Bronchial epithelial cell (primary cell): ENCODE measurements at regions not wholly inside any gene's neighbourhood (a gene's known extent, or its start where the extent isn't known, plus 50 kb on each side); places are given as distances from the start of the nearest gene placed in this dataset.

Source experiments
- DNase-seq: peaks from one replicate; pipeline ENCODE4 v3.0.0-alpha.2; 2010; ENCODE audit warnings: low read depth
- FAIRE-seq: peaks from 2 replicates; lab custom pipeline; 2011; peaks lifted over from hg19 to GRCh38; lab: Jason Lieb, UNC
- H3K27me3 ChIP-seq: 2 replicates; pipeline ENCODE4 v1.5.1; 2011; ENCODE audit warnings: low read length; ENCODE audit not compliant: control insufficient read depth, insufficient read depth
- H3K36me3 ChIP-seq: 2 replicates; pipeline ENCODE4 v1.5.1; 2011; ENCODE audit warnings: low read length; ENCODE audit not compliant: control insufficient read depth, insufficient read depth
- H3K4me3 ChIP-seq: 2 replicates; pipeline ENCODE4 v1.5.1; 2011; ENCODE audit warnings: mild to moderate bottlenecking, low read depth, low read length, control low read depth
- CTCF ChIP-seq: IDR thresholded peaks from 2 replicates; pipeline ENCODE4 v1.5.1; 2011; ENCODE audit warnings: mild to moderate bottlenecking, moderate library complexity, low read length, control low read depth, inconsistent platforms; ENCODE audit not compliant: insufficient read depth, severe bottlenecking

DNA sequence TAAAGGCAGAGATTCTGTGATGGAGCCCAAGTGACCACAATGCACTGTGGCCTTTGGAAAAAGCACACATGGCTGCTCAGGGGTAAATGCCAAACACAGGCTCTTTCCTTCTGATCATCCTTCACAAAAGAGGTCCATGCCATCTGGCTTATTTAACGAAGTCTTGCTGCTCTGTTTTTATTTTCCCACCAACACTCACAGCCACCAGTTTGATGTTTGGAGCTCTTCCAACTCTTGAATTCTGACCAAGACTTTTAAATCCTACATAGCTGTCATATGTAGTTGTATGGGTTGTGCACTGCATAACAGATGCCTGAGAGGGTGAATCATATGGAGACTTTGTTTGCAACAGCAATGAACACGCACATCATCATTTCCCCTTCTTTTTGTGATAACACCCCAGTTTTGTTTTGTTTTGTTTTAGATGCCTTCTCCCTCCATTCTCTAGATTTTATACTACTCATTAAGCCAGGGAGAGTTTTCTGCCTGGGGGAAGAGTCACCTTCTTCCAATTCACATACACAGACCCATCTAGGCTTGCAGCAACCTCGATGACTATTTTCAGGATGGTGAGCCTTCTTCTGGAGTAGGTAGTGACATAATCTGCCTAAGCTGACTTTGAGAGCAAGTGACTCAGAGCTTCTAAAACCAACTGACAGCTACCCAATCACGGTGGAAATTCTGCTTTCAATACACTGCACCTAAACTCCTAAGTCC lies 145.2 kb upstream of the WSCD2 start:
- H3K4me3 ChIP-seq: no peak overlapping the region
- H3K27me3 ChIP-seq: no peaks in the 10 kb centered on the region
- FAIRE-seq: peak; percentile 68
- peak; percentile 53 for DNase-seq
- H3K36me3 ChIP-seq: no peaks in the 10 kb centered on the region
- no peak for TF ChIP-seq CTCF

- no peak for TF ChIP-seq CTCF
- DNase-seq: no peak
- Histone ChIP-seq H3K27me3 (no peaks in the 10 kb centered on the region), H3K4me3 (no peak overlapping the region), H3K36me3 (no peaks in the 10 kb centered on the region)
- FAIRE-seq: no peak
These were observed 144.1 kb upstream of the WSCD2 start for GRCh38 chr12:107984973-107985372.

DNA sequence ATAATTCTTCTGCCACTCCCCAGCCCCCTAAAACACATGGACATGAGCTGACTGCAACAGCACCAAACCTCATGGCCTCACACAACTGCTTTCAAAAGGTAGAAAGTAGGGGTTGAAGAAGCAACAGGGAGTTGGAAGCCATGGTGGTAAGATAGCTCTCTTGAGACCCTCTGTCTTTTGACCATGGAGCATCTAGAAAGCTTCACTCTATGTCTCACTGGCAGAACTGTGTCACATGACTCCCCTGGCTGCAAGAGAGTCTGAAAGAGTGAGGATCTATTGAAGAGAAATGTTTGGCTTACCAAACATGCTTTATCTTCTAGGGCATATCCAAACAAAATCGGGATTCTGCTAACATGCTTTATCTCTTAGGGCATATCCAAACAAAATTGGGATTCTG lies 142.9 kb upstream of the WSCD2 start:
- TF ChIP-seq CTCF: no peak
- DNase-seq (no peak), FAIRE-seq (no peak)
- no peaks in the 10 kb centered on the region for H3K27me3 ChIP-seq
- H3K36me3 ChIP-seq: no peaks in the 10 kb centered on the region
- no peak overlapping the region for H3K4me3 ChIP-seq

DNA sequence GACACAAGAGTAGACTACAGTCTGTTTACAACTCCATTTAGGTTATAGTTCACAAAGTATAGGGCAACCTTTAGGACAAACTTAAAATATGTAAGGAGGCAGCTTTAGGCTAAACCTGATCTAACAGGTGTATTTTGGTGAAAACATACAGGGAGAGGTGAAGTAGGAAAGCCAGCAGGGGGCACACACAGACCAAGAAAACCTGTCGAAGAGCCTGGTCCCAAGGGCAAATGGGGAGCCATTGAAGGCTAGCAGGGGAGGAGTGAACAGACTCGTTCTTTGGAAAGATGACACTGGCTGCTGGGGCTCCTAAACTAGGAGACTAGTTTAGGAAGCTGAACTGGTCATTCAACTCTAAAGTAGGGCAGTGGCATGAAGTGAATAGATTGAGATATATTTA lies 138.8 kb upstream of the WSCD2 start:
- FAIRE-seq: no peak

DNA sequence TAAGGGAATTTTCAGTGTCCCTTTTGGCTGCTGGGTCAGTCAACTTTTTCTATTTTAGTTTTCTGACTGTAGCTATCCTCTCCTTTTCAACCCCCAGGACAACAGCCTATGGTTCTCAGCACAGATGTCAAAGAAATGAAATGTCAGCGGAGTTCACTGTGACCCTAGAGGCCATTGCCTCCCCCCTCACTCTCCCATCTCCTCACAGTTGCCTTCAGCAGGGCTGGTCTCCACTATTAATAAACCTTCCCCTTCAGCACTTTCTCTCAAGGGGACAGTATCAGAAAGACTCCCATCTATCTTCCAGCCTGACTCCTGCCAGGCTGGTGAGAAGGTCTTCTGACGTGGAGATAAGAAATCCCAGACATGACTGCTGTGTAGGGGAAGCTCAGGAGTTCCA lies 137.1 kb upstream of the WSCD2 start:
- Histone ChIP-seq H3K36me3 (no peaks in the 10 kb centered on the region), H3K27me3 (no peaks in the 10 kb centered on the region), H3K4me3 (no peak overlapping the region)
- FAIRE-seq (no peak), DNase-seq (no peak)
- no peak for TF ChIP-seq CTCF

More for the DNA sequence above, 138.8 kb upstream of the WSCD2 start:
- peak; percentile 21 for DNase-seq
- Histone ChIP-seq H3K36me3 (no peaks in the 10 kb centered on the region), H3K4me3 (no peak overlapping the region), H3K27me3 (no peaks in the 10 kb centered on the region)
- peak; percentile 41 for TF ChIP-seq CTCF
